ENCODE measurements at regions not wholly inside any gene's neighbourhood (a gene's known extent, or its start where the extent isn't known, plus 50 kb on each side); places are given as distances from the start of the nearest gene placed in this dataset.
"Not testable (repeated sequence)": the region's sequence is repeated elsewhere in the genome, so short reads cannot be mapped to it uniquely, and the experiment has no call there.

GRCh38 chr4:189850239-189850856, 90.3 kb upstream of the FRG1 start:
- DNase-seq, result no peak

GRCh38 chr4:189858435-189858834, 82.2 kb upstream of the FRG1 start:
- no peak for DNase-seq

GRCh38 chr4:189861101-189861500, 79.6 kb upstream of the FRG1 start:
- no peak for DNase-seq

GRCh38 chr4:189869236-189869635, 71.4 kb upstream of the FRG1 start:
- DNase-seq, result no peak

- no peak for DNase-seq
Measured at GRCh38 chr4:189870511-189871234, 70.0 kb upstream of the FRG1 start.

- DNase-seq, result no peak
Measured at GRCh38 chr4:189874591-189874990, 66.1 kb upstream of the FRG1 start.

- not testable (repeated sequence) for DNase-seq
Measured at GRCh38 chr4:189881190-189881589, 59.5 kb upstream of the FRG1 start.

- DNase-seq, result not testable (repeated sequence)
Measured at GRCh38 chr4:189888407-189888806, 52.3 kb upstream of the FRG1 start.
